CD14-positive monocyte (primary cell): ENCODE measurements at regions not wholly inside any gene's neighbourhood (a gene's known extent, or its start where the extent isn't known, plus 50 kb on each side); places are given as distances from the start of the nearest gene placed in this dataset.

Experiments
- DNase-seq, 3 donors: peaks; one replicate each; pipeline ENCODE4 v3.0.0-alpha.2; 2011 to 2022
- H2AFZ ChIP-seq: 2 replicates; pipeline ENCODE4 v1.6.0; 2012; ENCODE audit warnings: mild to moderate bottlenecking, low read depth, low read length, inconsistent platforms; ENCODE audit not compliant: insufficient read depth, poor library complexity, severe bottlenecking
- H3K27ac ChIP-seq, 2 donors: 1 replicate in 1 of 2; 2 replicates in 1 of 2; pipeline ENCODE4 v1.5.1; 2012 to 2013; ENCODE audit warnings: low read length in 2 of 2, control low read depth in 1 of 2, inconsistent platforms in 1 of 2, low read depth in 1 of 2, mild to moderate bottlenecking in 1 of 2
- H3K27me3 ChIP-seq, 2 donors: one replicate each; pipeline versions ENCODE4 v1.6.0 to v1.6.1; 2011 to 2013; ENCODE audit warnings: low read length in 2 of 2; ENCODE audit not compliant: control insufficient read depth in 2 of 2, insufficient read depth in 2 of 2
- H3K36me3 ChIP-seq, 2 donors: replicated peaks in 1 of 2; 1 replicate in 1 of 2; 2 replicates in 1 of 2; pipeline versions ENCODE4 v1.5.1 to v1.6.1; 2012 to 2013; ENCODE audit warnings: low read length in 2 of 2, control low read depth in 1 of 2, inconsistent platforms in 1 of 2, mild to moderate bottlenecking in 1 of 2; ENCODE audit not compliant: insufficient read depth in 2 of 2, control insufficient read depth in 1 of 2
- H3K4me1 ChIP-seq, 2 donors: 1 replicate in 1 of 2; 2 replicates in 1 of 2; pipeline versions ENCODE4 v1.5.1 to v1.6.1; 2012 to 2013; ENCODE audit warnings: low read length in 2 of 2, control low read depth in 1 of 2, inconsistent platforms in 1 of 2, mild to moderate bottlenecking in 1 of 2, moderate library complexity in 1 of 2; ENCODE audit not compliant: insufficient read depth in 2 of 2, control insufficient read depth in 1 of 2
- H3K4me2 ChIP-seq: replicated peaks from 2 replicates; pipeline ENCODE3; 2012; ENCODE audit warnings: low read length, moderate library complexity, mild to moderate bottlenecking; ENCODE audit not compliant: poor library complexity, severe bottlenecking; ENCODE audit errors: extremely low read depth
- H3K4me3 ChIP-seq, 3 experiments: fragments of 200-600 bp in 1 of 3; sonication (generic) in 1 of 3; replicated peaks in 1 of 3; 1 replicate in 2 of 3; 2 replicates in 1 of 3; pipeline ENCODE4 v1.5.1; 2011 to 2013; ENCODE audit warnings: low read length in 3 of 3, mild to moderate bottlenecking in 3 of 3, control low read depth in 2 of 3, low read depth in 2 of 3, inconsistent platforms in 1 of 3, moderate library complexity in 1 of 3
- H3K79me2 ChIP-seq: 2 replicates; pipeline ENCODE4 v1.6.0; 2012; ENCODE audit warnings: mild to moderate bottlenecking, control low read depth, inconsistent platforms, low read length, moderate library complexity; ENCODE audit not compliant: insufficient read depth
- H3K9ac ChIP-seq: 2 replicates; pipeline ENCODE4 v1.6.0; 2017; ENCODE audit warnings: low read length, mild to moderate bottlenecking; ENCODE audit not compliant: insufficient read depth, poor library complexity, severe bottlenecking
- H3K9me3 ChIP-seq, 2 donors: replicated peaks in 1 of 2; 1 replicate in 1 of 2; 2 replicates in 1 of 2; pipeline versions ENCODE4 v1.5.1 to v1.6.1; 2012 to 2013; ENCODE audit warnings: low read length in 2 of 2, control low read depth in 1 of 2; ENCODE audit not compliant: control insufficient read depth in 1 of 2, insufficient read depth in 1 of 2
- H4K20me1 ChIP-seq: 2 replicates; pipeline ENCODE4 v1.6.0; 2012; ENCODE audit warnings: mild to moderate bottlenecking, low read length, control low read depth, moderate library complexity; ENCODE audit not compliant: insufficient read depth
- H3K27ac Mint-ChIP-seq, 7 donors: one replicate each; pipeline ENCODE4 v1.8.0; 2020; ENCODE audit warnings: mild to moderate bottlenecking in 7 of 7, mixed read lengths in 7 of 7, moderate library complexity in 6 of 7, inconsistent platforms in 2 of 7
- H3K27me3 Mint-ChIP-seq, 3 donors: one replicate each; pipeline ENCODE4 v1.8.0; 2021 to 2022; ENCODE audit warnings: low read depth in 3 of 3, mild to moderate bottlenecking in 3 of 3, mixed read lengths in 3 of 3, moderate library complexity in 3 of 3, inconsistent platforms in 1 of 3
- H3K36me3 Mint-ChIP-seq, 2 donors: one replicate each; pipeline ENCODE4 v1.8.0; 2020; ENCODE audit warnings: mixed read lengths in 2 of 2, inconsistent platforms in 1 of 2, mild to moderate bottlenecking in 1 of 2
- H3K4me1 Mint-ChIP-seq: one replicate; pipeline ENCODE4 v1.8.0; 2020; ENCODE audit warnings: mild to moderate bottlenecking, mixed read lengths
- H3K4me3 Mint-ChIP-seq, 2 donors: one replicate each; pipeline ENCODE4 v1.8.0; 2020; ENCODE audit warnings: mild to moderate bottlenecking in 2 of 2, mixed read lengths in 2 of 2, moderate library complexity in 1 of 2
- H3K9me3 Mint-ChIP-seq, 7 donors: one replicate each; pipeline ENCODE4 v1.8.0; 2020 to 2022; ENCODE audit warnings: mixed read lengths in 7 of 7, mild to moderate bottlenecking in 6 of 7, moderate library complexity in 6 of 7, inconsistent platforms in 2 of 7
- CTCF ChIP-seq: fragments of 200-600 bp; IDR thresholded peaks from one replicate; pipeline ENCODE4 v1.8.0; 2022; ENCODE audit warnings: antibody characterized with exemption, mild to moderate bottlenecking
- WGBS: methylation state at CpG from one replicate; pipeline ENCODE4 v1.1.5; 2013; ENCODE audit warnings: missing lambda C conversion rate; ENCODE audit not compliant: insufficient coverage; 5-methylcytosine and 5-hydroxymethylcytosine counted together
- intact Hi-C, 2 donors: fragments of 100-400 bp; cut with micrococcal nuclease; formaldehyde crosslinking; loops; one replicate each; pipeline versions ENCODE4 v1.15.0 to v1.15.1; 2023

GRCh38 chr1:199545780-199546179 lies 481.7 kb upstream of the NR5A2 start:
- no peaks in the 10 kb centered on the region for H3K4me1 ChIP-seq
- H2AFZ ChIP-seq, result no peak overlapping the region
- H3K4me3 Mint-ChIP-seq, result no peak overlapping the region
- H3K9ac ChIP-seq, result no peak overlapping the region
- no peaks in the 10 kb centered on the region for H3K9me3 ChIP-seq
- no peaks in the 10 kb centered on the region for H3K36me3 ChIP-seq
- no peaks in the 10 kb centered on the region for H4K20me1 ChIP-seq
- no peak for DNase-seq
- H3K4me1 Mint-ChIP-seq, result no peaks in the 10 kb centered on the region
- intact Hi-C loops, result no loop called here
- no peak for TF ChIP-seq CTCF
- no peaks in the 10 kb centered on the region for H3K27me3 ChIP-seq
- H3K4me2 ChIP-seq, result no peak overlapping the region
- H3K27ac Mint-ChIP-seq, result no peak overlapping the region
- WGBS, result no CpG with 5 or more reads among the region's 1 CpG
- no peaks in the 10 kb centered on the region for H3K36me3 Mint-ChIP-seq
- peaks cover 0 to 3% (median 0%) of the 10 kb centered on the region in 7 donors for H3K9me3 Mint-ChIP-seq
- H3K27ac ChIP-seq, result no peak overlapping the region
- H3K79me2 ChIP-seq, result no peaks in the 10 kb centered on the region
- no peaks in the 10 kb centered on the region for H3K27me3 Mint-ChIP-seq
- H3K4me3 ChIP-seq, result no peak overlapping the region

GRCh38 chr1:199546323-199546722 lies 481.2 kb upstream of the NR5A2 start:
- no peak for DNase-seq
- Histone ChIP-seq H3K9me3 (no peaks in the 10 kb centered on the region), H4K20me1 (no peaks in the 10 kb centered on the region), H3K36me3 (no peaks in the 10 kb centered on the region), H3K4me1 (no peaks in the 10 kb centered on the region), H3K4me2 (no peak overlapping the region), H2AFZ (no peak overlapping the region), H3K27ac (no peak overlapping the region), H3K4me3 (no peak overlapping the region), H3K9ac (no peak overlapping the region), H3K79me2 (no peaks in the 10 kb centered on the region), H3K27me3 (no peaks in the 10 kb centered on the region)
- intact Hi-C loops, result no loop called here
- H3K4me3 Mint-ChIP-seq, result no peak overlapping the region
- no peaks in the 10 kb centered on the region for H3K4me1 Mint-ChIP-seq
- no CpG with 5 or more reads among the region's 2 CpGs for WGBS
- H3K9me3 Mint-ChIP-seq, result peaks cover 0 to 3% (median 0%) of the 10 kb centered on the region in 7 donors
- no peak overlapping the region for H3K27ac Mint-ChIP-seq
- no peaks in the 10 kb centered on the region for H3K27me3 Mint-ChIP-seq
- H3K36me3 Mint-ChIP-seq, result no peaks in the 10 kb centered on the region
- TF ChIP-seq CTCF, result no peak
